GM18861 (cell line): ENCODE measurements at regions not wholly inside any gene's neighbourhood (a gene's known extent, or its start where the extent isn't known, plus 50 kb on each side); places are given as distances from the start of the nearest gene placed in this dataset.

Experiments
- ATAC-seq: cut with Tn5 transposase; IDR thresholded peaks from one replicate; pipeline ENCODE4 v1.9.1; 2021; ENCODE audit not compliant: unreplicated experiment

DNA sequence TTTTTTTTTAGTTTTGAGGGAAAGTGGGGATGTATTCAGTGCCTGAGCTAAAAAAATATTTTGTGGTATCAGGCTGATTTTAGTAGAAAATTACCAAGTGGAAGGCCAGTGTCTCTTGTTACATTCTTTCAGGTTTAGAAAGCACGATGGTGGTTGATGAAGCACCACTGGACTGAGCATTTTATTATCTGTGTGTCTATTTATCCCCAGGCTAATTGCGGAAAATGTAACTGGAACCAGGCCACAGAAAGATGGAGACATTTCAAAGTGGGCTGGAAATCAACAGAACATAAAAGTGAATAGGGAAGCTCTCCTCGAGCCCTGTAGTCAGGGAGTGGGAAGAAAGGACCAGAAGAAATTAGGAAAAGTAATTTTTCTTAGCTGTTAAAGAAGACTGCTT lies 261.0 kb downstream of the STK31 start:
- no peak for ATAC-seq

DNA sequence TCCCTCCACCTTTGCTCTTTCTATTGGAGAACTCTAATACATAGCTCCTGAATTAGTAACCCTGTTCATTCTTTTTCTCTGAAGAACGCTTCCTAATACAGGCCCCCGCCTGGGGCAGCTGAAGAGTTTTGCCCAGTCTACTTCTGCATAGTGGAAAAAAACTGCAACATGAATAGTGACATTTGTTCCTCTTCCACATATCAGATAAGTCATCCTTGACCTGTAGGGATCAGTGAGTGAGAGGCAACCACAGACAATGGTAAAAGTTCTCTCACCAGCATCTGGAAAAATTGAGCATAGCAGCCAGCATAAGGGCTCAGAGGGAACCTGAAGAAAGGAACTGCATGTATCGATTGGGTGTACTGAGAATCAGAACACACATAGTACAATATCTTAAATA lies 262.0 kb downstream of the STK31 start:
- no peak for ATAC-seq

DNA sequence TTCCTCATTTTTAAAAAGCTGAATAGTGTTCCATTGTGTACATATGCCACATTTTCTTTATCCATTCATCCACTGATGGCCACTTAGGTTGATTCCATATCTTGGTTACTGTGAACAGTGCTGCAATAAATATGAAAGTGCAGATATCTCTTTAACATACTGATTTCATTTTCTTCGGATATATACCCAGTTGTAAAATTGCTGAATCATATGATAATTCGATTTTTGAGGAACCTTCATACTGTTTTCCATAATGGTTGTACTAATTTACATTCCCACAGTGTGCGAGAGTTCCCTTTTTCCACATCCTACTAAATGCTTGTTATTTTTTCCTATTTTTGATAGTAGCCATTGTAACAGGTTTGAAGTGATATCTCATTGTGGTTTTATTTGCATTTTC lies 263.2 kb downstream of the STK31 start:
- ATAC-seq: no peak

DNA sequence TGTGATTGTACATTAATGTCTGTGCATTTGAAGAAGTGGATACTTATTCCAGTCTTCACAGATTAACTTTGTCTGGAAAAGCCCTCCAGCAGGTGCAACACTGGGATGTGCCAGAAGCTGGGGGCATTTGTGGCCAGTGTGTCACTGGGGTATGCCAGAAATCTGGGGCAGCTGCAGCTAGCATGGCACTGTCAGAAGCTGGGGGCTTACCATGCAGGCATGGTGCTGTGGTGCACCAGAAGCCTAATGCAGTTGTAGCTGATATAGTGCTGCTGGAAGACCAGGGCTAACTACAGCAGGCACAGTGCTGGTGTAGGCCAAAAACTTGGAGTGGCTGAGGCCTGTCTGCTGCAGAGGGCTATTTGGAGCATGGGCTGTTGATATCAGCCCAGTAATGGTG lies 270.1 kb downstream of the STK31 start:
- ATAC-seq: no peak

DNA sequence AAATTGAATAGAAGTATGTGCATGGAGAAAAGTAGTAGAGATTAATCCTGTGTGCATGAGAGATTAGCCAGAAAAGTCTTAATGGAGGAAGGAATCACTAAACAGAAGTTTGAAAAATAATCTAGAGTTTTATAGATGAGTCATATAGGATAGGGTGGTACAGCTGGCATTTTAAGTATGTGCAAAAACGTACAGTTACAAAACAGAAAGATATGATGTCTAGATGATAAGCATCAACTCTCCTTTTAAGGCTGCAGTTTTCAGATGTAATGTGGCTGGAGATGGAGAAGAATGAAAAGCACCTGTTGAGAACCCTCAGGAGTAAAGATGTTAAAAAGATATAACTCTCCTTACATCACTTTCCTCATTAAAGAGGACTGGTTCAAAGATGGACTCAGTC lies 271.3 kb downstream of the STK31 start:
- ATAC-seq: no peak

DNA sequence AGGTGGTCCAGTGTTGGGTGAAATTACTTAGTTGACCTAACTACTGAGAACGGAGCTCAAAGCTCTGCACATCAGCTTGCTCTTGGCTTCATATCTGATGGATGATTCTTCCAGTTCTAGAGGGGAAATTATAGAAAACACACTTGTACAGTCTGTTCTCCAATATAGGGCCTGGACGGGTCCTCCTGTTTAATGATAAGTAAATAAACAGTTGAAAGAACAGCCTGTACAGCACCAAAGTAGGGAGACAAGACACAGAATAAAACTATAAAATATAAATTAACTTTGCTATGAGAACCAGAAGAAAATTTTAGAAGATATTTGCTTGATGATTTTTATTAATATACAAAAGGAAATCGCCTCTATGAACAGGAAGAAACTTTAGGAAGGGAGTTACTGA lies 271.7 kb downstream of the STK31 start:
- no peak for ATAC-seq

DNA sequence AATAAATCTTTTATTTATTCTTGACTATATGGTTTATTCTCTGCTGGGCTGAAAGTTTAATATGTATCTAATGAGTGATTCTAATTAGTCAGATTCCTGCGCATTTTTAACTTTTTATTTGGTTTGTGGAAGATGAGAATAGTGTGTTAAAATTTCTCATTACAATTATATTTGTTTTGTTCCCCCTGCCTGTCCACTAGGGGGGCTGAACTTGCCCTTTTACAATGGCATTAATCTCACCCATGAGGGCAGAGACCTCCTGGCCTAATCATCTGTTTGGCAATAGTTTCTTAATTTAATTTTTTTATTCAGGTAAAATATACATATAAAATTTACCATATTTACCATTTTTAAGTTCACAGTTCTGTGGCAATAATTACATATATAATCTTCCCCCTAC lies 278.5 kb upstream of the NPY start:
- no peak for ATAC-seq

DNA sequence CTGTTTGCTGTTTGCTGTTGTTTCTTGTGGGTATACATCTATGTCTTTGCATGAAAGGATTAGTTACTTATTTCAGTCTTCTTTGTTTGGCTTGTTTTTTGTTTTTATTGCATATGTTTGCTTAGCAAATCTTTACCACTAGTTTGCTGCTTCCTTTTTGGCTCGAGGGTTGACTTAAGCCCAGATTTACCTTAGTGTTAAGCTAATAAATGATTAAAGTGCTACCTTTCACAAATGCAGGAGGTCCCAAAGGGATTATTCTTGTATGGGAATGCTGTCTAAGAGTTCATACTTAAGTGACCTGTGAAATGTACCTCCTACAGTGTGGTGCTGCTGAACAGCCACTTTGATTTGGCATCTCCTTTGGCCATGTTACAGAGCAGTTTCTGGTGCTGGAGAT lies 273.5 kb upstream of the NPY start:
- ATAC-seq: no peak

DNA sequence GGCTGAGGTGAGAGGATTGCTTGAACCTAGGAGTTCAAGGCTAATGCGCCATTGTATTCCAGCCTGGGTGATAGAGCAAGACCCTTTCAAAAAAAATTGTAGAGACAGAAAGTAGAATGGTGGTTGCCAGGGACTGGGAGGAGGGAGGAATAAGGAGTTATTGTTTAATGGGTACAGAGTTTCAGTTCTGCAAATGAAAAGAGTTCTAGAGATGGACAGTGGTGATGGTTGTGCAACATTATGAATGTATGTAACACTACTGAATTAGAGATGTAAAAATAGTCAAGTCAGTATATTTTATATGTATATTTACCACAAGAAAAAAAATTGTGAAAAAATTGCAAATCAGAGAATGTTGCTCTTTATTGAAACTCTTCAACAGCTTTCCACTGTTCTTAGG lies 266.5 kb upstream of the NPY start:
- ATAC-seq: peak; percentile 91

DNA sequence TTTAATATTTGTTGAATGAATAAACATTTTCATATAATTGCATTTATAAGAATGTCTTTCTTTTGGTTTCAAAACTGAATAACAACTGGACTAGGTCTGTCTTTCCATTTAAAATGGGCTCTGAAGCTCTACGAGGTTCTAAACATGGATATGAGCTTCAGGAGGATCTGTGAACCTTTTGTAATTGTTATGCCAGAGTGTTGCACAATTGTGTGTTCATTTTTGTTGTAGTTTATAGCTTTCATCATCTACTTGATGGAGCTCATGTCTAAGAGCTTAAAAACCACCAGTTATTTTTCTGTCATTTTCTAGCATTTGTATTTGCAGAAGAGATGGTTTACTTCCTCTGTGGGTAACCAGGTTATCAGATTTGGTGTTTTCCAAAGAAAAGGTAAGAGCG lies 265.7 kb upstream of the NPY start:
- ATAC-seq: no peak

DNA sequence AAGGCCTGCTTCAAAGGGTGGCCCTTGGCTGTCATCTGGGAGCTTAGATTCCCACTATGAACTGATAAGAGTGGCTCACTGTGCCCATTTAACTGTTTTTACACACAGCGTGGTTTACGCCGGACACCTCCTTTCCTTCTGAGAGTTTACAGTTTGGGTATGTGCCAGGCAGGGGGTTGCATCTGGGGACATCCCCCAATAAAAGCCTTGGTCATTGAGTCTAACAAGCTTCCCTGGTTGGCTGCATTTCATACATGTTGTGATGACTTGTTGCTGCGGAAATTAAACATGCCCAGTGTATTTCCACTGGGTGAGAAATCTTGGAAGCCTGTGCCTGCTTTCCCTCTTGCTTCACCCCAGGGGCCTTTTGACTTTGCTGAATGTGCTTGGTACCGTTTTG lies 264.1 kb upstream of the NPY start:
- no peak for ATAC-seq

DNA sequence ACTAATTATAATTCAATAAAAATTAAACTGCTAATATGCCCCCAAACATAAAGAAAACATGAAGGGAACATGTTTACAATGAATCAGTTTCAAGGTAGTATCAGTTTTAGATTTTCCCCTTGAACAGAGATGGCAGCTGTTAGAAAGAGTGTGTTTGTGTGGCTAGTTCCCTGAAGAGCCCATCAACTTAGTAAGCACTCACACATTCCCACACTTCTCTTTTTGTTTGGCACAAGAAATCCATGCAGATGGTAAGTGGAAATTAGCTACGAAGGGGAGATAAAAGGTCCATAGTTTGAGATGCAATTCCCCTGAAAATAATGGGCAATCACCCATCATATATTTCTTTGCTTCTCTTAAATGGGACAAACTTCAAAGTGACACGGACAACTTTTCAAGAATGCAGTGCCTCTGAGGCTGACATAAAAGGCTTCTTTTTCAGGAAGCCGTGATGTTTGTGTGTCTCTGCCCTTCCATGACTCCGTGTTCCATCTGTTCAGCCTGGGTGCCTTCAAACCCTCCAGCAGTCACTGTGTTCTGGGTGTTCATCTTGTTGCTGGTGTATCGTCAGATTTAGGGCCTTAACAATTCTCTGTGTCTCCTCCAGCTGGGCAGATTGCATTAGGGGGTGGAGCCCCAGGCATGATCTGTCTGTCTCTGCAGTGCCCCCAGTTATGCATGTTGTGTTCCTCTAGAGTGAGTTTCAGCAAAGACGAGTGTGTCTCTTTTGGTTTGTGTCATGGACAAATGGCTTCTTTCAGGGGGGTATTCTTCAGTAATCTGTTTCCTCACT lies 259.5 kb upstream of the NPY start:
- no peak for ATAC-seq

DNA sequence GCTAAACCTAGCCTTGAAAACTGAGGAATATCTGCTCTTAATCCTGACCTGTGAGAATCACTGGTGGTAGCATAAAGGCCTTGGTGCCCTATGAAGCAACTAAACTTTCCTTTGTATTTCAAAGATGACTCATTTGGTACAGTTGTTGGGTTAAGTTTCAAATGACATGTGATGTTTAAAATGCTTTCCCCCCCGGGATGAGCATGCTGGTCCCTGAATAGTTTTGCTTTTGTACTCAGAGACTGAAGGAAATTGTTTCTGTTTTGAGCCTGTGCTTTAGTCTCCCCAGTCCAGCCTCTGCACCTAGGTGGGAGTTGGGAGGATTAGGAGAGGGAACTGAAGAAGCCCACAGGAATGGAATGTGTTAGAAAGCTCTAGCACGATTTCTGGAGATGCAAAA lies 258.9 kb upstream of the NPY start:
- ATAC-seq: no peak

DNA sequence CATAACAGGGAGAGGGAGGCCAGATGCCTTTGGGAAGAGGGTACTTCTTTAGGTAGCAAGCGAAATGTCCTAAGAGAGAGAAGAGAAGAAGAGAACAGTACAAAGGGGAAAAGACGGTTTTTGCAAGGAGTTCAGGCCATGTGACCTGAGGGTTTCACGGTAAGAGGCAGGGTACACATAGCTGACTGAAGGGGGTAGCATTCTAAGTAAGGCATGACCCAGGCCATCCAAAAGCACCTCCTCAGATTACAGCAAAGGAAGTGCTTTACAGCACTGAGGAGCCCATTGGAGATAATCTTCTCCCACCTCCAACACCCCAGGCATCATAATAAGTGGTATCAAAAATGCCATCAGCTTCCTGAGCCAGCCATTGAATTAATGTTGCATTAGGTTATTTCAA lies 258.2 kb upstream of the NPY start:
- ATAC-seq: no peak

DNA sequence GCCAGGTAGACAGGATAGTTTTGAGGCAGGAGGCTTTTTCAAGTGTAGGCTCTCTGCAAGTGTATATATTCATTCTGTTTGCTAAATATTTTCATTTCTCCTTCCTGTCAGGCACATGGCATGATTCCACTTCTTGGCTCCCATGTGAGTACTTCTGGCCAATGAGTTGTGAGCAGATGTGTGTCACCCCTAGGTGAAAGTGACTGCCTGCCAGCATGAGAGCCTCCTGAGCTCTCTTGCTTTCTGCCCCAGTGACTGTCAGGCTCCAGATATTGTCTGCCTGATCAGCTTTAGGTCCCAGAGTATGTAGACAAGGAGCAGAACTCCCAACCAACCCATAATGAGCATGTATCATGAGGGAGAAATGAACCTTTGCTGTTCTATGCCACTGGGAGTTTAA lies 257.6 kb upstream of the NPY start:
- ATAC-seq: no peak

DNA sequence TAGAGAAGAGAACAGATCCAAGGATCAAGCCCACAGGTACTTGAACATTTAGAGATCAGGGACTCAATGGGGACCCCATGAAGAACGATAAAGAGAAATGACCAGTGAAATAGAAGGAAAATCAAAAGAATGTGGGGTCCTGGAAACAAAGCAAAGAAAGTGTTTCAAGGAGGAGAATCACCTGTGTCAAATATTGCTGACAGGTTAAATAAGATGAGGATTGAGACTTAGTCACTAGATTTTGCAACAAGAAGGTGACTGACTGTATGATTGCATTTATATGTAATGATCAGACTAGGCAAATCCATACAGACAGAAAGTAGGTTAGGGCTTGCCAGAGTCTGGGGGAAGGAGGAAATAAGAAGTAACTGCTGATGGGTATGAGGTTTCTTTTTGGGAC lies 254.9 kb upstream of the NPY start:
- no peak for ATAC-seq

DNA sequence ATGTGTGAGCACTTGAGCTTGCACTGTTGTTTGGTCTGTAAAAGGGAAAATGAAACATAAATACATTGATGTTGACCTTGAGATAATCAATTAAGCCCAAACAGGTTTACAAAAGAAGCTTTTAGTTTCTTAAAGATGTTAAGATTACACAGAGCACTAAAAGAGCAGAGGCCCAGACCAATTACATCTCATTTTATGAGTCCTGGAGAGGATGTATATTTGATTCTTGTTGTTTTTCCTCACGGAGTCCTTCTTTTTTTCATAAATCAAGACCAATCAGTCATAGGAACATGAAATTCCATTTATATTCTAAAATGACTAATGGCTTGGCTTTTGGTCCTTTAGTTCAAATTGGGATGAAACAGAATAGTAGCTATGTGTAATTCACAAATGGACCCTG lies 249.7 kb upstream of the NPY start:
- ATAC-seq: no peak

DNA sequence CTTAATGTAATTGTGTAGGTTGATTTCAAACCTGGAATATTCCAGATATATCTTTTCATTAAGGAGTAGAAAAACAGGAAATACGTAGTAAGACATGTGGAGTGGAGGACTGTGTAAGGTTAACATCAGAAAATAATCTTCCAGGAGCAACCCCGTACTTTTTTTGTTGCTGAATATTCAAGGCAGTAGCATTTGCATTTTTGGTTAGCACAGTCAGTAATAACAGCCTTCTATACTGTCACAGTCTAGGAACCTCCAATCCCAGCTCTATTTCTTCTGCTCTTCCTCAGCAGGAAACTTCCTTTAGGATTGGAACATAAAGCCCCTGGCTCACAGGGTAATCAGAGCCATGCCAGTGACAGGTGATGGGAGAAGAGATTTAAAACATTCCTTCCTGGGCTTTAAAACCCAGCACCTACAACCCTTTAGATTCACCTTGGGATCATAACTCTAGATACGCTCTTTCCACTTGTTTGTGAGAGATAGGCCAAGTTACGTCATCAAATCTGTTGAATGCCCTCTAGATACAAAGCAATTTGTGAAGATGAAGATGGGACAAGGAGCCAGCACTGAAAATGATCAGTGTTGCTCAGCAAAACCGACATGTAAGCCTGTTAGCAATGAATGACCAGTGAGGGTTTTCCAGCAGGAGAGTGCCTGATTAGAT lies 248.5 kb upstream of the NPY start:
- ATAC-seq: no peak

DNA sequence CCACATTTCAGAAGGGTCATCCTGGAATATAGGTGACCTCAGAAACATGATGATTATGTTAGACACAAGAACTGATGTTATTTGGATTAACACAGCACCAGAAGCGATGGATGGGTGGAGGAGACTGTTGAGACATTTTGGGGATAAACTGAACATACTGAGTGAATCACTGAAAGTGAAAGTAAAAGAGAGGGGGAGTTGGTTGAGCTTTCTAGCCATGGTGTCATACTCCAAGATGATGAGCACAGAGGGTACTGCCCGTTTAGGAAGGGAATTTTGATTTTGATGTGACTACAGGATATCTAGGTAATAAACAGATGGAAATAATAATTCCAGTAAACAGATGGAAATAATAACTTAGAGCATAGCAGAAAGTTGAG lies 248.0 kb upstream of the NPY start:
- ATAC-seq: no peak

DNA sequence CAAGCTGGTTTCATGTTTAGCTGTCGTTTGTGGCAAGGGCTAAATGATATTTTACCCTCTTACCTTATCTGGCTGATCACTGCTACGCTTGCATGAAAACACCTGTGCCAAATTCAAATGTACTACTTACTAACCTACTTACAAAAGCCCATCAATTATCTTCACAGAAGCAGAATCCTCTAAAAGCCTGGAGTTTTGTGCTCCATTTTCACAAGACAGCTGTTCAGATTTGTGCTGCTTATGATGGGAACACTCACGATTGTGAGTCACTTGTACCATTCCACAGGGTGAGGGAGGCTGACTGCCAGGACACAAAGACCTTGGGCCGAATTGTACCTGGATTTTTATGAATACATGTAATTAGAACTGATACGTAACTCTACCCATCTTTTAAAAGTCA lies 245.0 kb upstream of the NPY start:
- no peak for ATAC-seq

DNA sequence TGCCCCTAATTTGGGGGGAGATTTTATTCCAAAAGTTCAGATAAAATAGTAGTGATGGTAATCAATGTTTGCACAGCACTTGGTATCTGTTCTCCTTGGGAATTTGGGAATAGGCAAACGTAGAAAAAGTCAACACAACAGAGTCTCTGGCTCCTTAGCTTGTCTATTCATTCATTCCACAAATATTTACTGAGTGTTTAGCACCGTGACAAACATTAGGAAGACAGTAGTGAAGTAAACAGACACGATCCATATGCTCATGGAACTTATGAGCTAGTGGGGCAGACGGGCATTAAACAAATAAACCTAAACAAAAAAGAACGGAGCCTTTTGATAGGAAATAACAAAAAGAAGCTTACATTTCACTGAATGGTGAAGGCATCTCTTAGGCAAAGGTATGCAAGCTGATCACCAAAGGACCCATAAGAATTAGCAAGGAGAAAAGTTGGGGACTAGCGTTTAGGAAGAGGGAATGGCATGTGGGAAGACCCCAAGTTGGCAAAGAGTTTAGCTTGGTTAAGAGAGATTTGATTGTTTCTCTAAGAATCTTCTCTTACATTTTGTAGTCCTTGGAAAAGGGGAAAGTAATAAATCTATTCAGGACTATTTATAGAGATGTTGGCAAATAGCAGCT lies 243.9 kb upstream of the NPY start:
- ATAC-seq: no peak

DNA sequence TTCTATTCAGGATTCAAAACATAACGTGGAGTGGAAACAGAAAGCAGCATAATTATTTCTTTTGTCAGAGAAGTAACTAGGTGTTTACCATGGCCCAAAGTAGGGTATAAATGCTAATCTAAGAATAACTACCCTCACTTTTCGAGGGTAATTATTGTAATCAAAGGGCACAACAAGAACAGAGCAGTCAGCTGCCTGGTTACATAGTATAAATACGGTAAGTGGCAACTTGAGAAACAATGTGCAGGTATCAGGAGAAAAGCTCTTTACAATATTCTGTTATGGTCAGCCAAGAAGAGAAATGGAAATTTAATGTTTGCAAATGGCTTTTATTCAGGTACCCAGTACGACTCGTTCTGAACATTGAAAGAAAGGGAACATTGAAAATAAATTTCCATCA lies 242.0 kb upstream of the NPY start:
- no peak for ATAC-seq

DNA sequence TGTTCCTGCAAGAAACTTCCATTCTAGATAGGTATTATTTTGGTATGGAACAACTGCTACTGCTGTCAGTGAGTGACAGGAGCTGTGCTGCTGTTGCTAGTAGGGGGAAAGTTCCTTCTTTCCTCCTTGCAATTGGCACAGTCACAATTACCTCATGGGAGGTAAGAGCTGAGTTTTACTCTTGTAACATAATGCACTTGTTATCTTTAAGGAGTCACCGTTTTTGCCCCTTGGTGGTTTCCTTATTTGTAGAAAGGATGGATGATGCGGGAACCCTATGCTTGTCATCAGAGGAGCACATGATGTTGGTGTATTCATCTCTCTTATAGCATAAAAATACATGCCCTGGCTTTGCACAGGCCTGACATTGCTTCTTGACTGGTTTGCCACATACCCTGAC lies 234.7 kb upstream of the NPY start:
- ATAC-seq: no peak
